OCI-LY3 (cell line): ENCODE measurements at regions not wholly inside any gene's neighbourhood (a gene's known extent, or its start where the extent isn't known, plus 50 kb on each side); places are given as distances from the start of the nearest gene placed in this dataset.

Experiments
- H2AFZ ChIP-seq: fragments of 200-600, 300-600 bp; shearing (Covaris generic); 2 replicates; pipeline ENCODE4 v1.6.0; 2014; ENCODE audit warnings: antibody characterized with exemption, low read depth, low read length
- H3K27ac ChIP-seq: fragments of 200-600, 300-600 bp; sonication (generic); 2 replicates; pipeline ENCODE4 v1.5.1; 2014; ENCODE audit warnings: mild to moderate bottlenecking, low read length, moderate library complexity, mixed read lengths
- H3K27me3 ChIP-seq: fragments of 200-600, 300-600 bp; sonication (generic); 2 replicates; pipeline ENCODE4 v1.6.1; 2014; ENCODE audit warnings: low read depth, low read length, mixed read lengths
- H3K36me3 ChIP-seq: fragments of 200-600, 300-600 bp; sonication (generic); replicated peaks from 2 replicates; pipeline ENCODE3; 2014; ENCODE audit warnings: low read depth, low read length, mixed read lengths
- H3K4me1 ChIP-seq: fragments of 300-600, 200-600 bp; sonication (generic); 2 replicates; pipeline ENCODE4 v1.6.1; 2014; ENCODE audit warnings: low read length, mixed read lengths
- H3K4me2 ChIP-seq: fragments of 200-600, 300-600 bp; sonication (generic); 2 replicates; pipeline ENCODE4 v1.6.1; 2014; ENCODE audit warnings: low read length, mixed read lengths
- H3K4me3 ChIP-seq: fragments of 300-600, 200-600 bp; sonication (generic); 2 replicates; pipeline ENCODE4 v1.5.1; 2014; ENCODE audit warnings: antibody characterized with exemption, mild to moderate bottlenecking, low read length, moderate library complexity
- H3K79me2 ChIP-seq: fragments of 300-600, 200-600 bp; shearing (Covaris generic); 2 replicates; pipeline ENCODE4 v1.6.1; 2014; ENCODE audit warnings: mild to moderate bottlenecking, low read length, mixed read lengths
- H3K9ac ChIP-seq: fragments of 300-600, 200-600 bp; shearing (Covaris generic); 2 replicates; pipeline ENCODE4 v1.6.0; 2014; ENCODE audit warnings: mild to moderate bottlenecking, low read length, moderate library complexity
- H3K9me3 ChIP-seq: fragments of 200-600, 300-600 bp; shearing (Covaris generic); 2 replicates; pipeline ENCODE4 v1.6.1; 2014; ENCODE audit warnings: low read length, mixed read lengths; ENCODE audit not compliant: insufficient read depth
- H4K20me1 ChIP-seq: fragments of 200-600, 300-600 bp; sonication (generic); 2 replicates; pipeline ENCODE4 v1.6.1; 2016; ENCODE audit warnings: low read length, mixed read lengths; ENCODE audit not compliant: insufficient read depth
- EZH2phosphoT487 ChIP-seq: fragments of 200-600 bp; shearing (Covaris generic); IDR thresholded peaks from 2 replicates; pipeline ENCODE4 v1.6.1; 2018; ENCODE audit warnings: antibody characterized with exemption, mixed run types, low read depth
- TF ChIP-seq, protein P1 (sequence below): fragments of 200-600, 300-600 bp; sonication (generic); IDR thresholded peaks from 2 replicates; pipeline ENCODE4 v1.5.1; 2014; ENCODE audit warnings: antibody characterized with exemption, low read length, low read depth

- Histone ChIP-seq H3K27ac (no peak overlapping the region), H3K4me1 (no peaks in the 10 kb centered on the region), H3K9me3 (no peaks in the 10 kb centered on the region), H3K79me2 (no peaks in the 10 kb centered on the region), H3K27me3 (no peaks in the 10 kb centered on the region), H3K9ac (no peak overlapping the region), H3K4me2 (no peak overlapping the region), H3K4me3 (no peak overlapping the region), H4K20me1 (no peaks in the 10 kb centered on the region), H2AFZ (no peak overlapping the region), H3K36me3 (no peaks in the 10 kb centered on the region)
- TF ChIP-seq EZH2phosphoT487: no peak
- TF ChIP-seq, protein P1, sequence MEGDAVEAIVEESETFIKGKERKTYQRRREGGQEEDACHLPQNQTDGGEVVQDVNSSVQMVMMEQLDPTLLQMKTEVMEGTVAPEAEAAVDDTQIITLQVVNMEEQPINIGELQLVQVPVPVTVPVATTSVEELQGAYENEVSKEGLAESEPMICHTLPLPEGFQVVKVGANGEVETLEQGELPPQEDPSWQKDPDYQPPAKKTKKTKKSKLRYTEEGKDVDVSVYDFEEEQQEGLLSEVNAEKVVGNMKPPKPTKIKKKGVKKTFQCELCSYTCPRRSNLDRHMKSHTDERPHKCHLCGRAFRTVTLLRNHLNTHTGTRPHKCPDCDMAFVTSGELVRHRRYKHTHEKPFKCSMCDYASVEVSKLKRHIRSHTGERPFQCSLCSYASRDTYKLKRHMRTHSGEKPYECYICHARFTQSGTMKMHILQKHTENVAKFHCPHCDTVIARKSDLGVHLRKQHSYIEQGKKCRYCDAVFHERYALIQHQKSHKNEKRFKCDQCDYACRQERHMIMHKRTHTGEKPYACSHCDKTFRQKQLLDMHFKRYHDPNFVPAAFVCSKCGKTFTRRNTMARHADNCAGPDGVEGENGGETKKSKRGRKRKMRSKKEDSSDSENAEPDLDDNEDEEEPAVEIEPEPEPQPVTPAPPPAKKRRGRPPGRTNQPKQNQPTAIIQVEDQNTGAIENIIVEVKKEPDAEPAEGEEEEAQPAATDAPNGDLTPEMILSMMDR: no peak
Measured at GRCh38 chr17:22503322-22503899, 811.1 kb downstream of the KCNJ18 start.

DNA sequence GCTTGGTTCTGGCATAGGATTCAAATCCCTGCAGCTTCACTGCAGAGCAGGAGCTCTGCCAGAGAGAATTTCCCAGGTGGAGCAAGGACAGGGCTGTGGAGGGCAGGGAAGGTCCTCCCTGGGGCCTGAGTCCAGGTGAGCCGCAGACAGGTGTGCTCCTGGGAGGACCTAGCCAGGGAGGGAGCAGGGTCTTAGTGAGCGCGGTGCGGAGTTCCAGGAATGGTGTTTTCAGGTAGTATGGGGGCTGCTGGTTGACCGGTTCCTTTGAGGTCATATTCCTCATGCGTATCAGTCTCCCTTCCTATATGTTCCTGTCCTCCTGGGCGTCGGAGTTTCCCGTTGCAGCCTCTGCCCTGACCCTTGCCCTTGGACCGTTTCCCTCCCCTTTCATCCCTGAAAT is 813.3 kb downstream of the KCNJ18 start:
- Histone ChIP-seq H3K4me1 (no peaks in the 10 kb centered on the region), H2AFZ (no peak overlapping the region), H4K20me1 (no peaks in the 10 kb centered on the region), H3K79me2 (no peaks in the 10 kb centered on the region), H3K4me3 (no peak overlapping the region), H3K9me3 (no peaks in the 10 kb centered on the region), H3K36me3 (no peaks in the 10 kb centered on the region), H3K27me3 (no peaks in the 10 kb centered on the region), H3K9ac (no peak overlapping the region), H3K4me2 (no peak overlapping the region), H3K27ac (no peak overlapping the region)
- no peak for TF ChIP-seq EZH2phosphoT487

GRCh38 chr17:22506231-22506630 is 813.9 kb downstream of the KCNJ18 start:
- Histone ChIP-seq H3K79me2 (no peaks in the 10 kb centered on the region), H2AFZ (no peak overlapping the region), H3K4me1 (no peaks in the 10 kb centered on the region), H3K4me3 (no peak overlapping the region), H4K20me1 (no peaks in the 10 kb centered on the region), H3K36me3 (no peaks in the 10 kb centered on the region), H3K27me3 (no peaks in the 10 kb centered on the region), H3K27ac (no peak overlapping the region), H3K4me2 (no peak overlapping the region), H3K9ac (no peak overlapping the region), H3K9me3 (no peaks in the 10 kb centered on the region)
- TF ChIP-seq EZH2phosphoT487: no peak
- TF ChIP-seq, protein P1: no peak

- no peaks in the 10 kb centered on the region for H3K27me3 ChIP-seq
- H3K27ac ChIP-seq: no peak overlapping the region
- H3K9me3 ChIP-seq: no peaks in the 10 kb centered on the region
- no peaks in the 10 kb centered on the region for H3K79me2 ChIP-seq
- no peak overlapping the region for H3K4me2 ChIP-seq
- no peak overlapping the region for H3K4me3 ChIP-seq
- no peak for TF ChIP-seq EZH2phosphoT487
- TF ChIP-seq, protein P1: no peak
- no peak overlapping the region for H3K9ac ChIP-seq
- no peaks in the 10 kb centered on the region for H3K36me3 ChIP-seq
- H4K20me1 ChIP-seq: no peaks in the 10 kb centered on the region
- no peaks in the 10 kb centered on the region for H3K4me1 ChIP-seq
- no peak overlapping the region for H2AFZ ChIP-seq
Measured at GRCh38 chr17:22506861-22507260, 814.5 kb downstream of the KCNJ18 start.
